HL-60 (cell line): ENCODE measurements at regions not wholly inside any gene's neighbourhood (a gene's known extent, or its start where the extent isn't known, plus 50 kb on each side); places are given as distances from the start of the nearest gene placed in this dataset.

Experiments used
- DNase-seq, 2 experiments: peaks; one replicate each; pipeline ENCODE4 v3.0.0-alpha.2; 2010 to 2020; ENCODE audit warnings: low read depth in 1 of 2, low spot score in 1 of 2
- H3K27ac ChIP-seq: fragments of 250-450 bp; sonication (Bioruptor Pico); replicated peaks from 2 replicates; pipeline ENCODE4 v1.5.1; 2020; ENCODE audit warnings: mild to moderate bottlenecking, moderate library complexity
- H3K27me3 ChIP-seq: fragments of 250-450 bp; sonication (Bioruptor Pico); 2 replicates; pipeline ENCODE4 v1.5.1; 2021; ENCODE audit warnings: mild to moderate bottlenecking, moderate library complexity; ENCODE audit not compliant: insufficient read depth, poor library complexity, severe bottlenecking
- H3K4me3 ChIP-seq: replicated peaks from 2 replicates; pipeline ENCODE4 v1.5.1; 2011; ENCODE audit warnings: mild to moderate bottlenecking, control low read depth, low read length; ENCODE audit not compliant: insufficient read depth
- CTCF ChIP-seq: IDR thresholded peaks from one replicate; pipeline ENCODE4 v1.5.1; 2011; ENCODE audit warnings: low read length, control low read depth, inconsistent platforms; ENCODE audit not compliant: insufficient read depth
- GABPA ChIP-seq: IDR thresholded peaks from 2 replicates; pipeline ENCODE4 v1.6.1; 2012; ENCODE audit warnings: low read depth
- POLR2AphosphoS5 ChIP-seq: IDR thresholded peaks from 2 replicates; pipeline ENCODE4 v1.6.1; 2012; ENCODE audit warnings: low read depth
- REST ChIP-seq: IDR thresholded peaks from 2 replicates; pipeline ENCODE4 v1.6.1; 2012; ENCODE audit warnings: low read depth; ENCODE audit not compliant: insufficient replicate concordance
- SPI1 ChIP-seq: IDR thresholded peaks from 2 replicates; pipeline ENCODE4 v1.6.1; 2012; ENCODE audit warnings: low read depth, mild to moderate bottlenecking, borderline replicate concordance

- Histone ChIP-seq H3K27ac (no peak overlapping the region), H3K4me3 (no peak overlapping the region), H3K27me3 (no peaks in the 10 kb centered on the region)
- no peak for DNase-seq
- TF ChIP-seq CTCF (no peak), GABPA (no peak), POLR2AphosphoS5 (no peak), SPI1 (no peak)
Measured at GRCh38 chr9:2479056-2479565, 142.5 kb upstream of the VLDLR start.

- Histone ChIP-seq H3K27me3 (no peaks in the 10 kb centered on the region), H3K27ac (no peak overlapping the region), H3K4me3 (no peak overlapping the region)
- TF ChIP-seq CTCF = no peak
- no peak for TF ChIP-seq SPI1
- no peak for TF ChIP-seq GABPA
- no peak for TF ChIP-seq REST
- no peak for TF ChIP-seq POLR2AphosphoS5
- no peak for DNase-seq
Measured at GRCh38 chr9:2480255-2480837, 141.2 kb upstream of the VLDLR start.

GRCh38 chr9:2481216-2481615, 140.4 kb upstream of the VLDLR start:
- H3K4me3 ChIP-seq = no peak overlapping the region
- no peak overlapping the region for H3K27ac ChIP-seq
- no peaks in the 10 kb centered on the region for H3K27me3 ChIP-seq
- peak; percentile 48 for TF ChIP-seq REST
- no peak for TF ChIP-seq SPI1
- no peak for TF ChIP-seq CTCF
- DNase-seq = no peak

- no peaks in the 10 kb centered on the region for H3K27me3 ChIP-seq
- H3K27ac ChIP-seq = no peak overlapping the region
- no peak overlapping the region for H3K4me3 ChIP-seq
- DNase-seq = no peak
- TF ChIP-seq SPI1 = no peak
- TF ChIP-seq POLR2AphosphoS5 = no peak
- no peak for TF ChIP-seq REST
- TF ChIP-seq GABPA = no peak
- TF ChIP-seq CTCF = no peak
Measured at GRCh38 chr9:2486988-2487387, 134.6 kb upstream of the VLDLR start.
